A673 (cell line): ENCODE measurements at regions not wholly inside any gene's neighbourhood (a gene's known extent, or its start where the extent isn't known, plus 50 kb on each side); places are given as distances from the start of the nearest gene placed in this dataset.

Source experiments
- EZH2 ChIP-seq: fragments of 200-600 bp; sonication (generic); IDR thresholded peaks from 2 replicates; pipeline ENCODE4 v1.6.1; 2017; ENCODE audit warnings: borderline replicate concordance, low read depth, mild to moderate bottlenecking, mixed read lengths, antibody characterized with exemption, low read length; ENCODE audit not compliant: poor library complexity, severe bottlenecking
- TF ChIP-seq, protein P1 (sequence below): fragments of 300-800, 200-600 bp; sonication (generic); conservative IDR thresholded peaks from 2 replicates; pipeline ENCODE4 v1.5.1; 2017; ENCODE audit warnings: low read depth, mild to moderate bottlenecking, antibody characterized with exemption, low read length, moderate library complexity, mixed read lengths

DNA sequence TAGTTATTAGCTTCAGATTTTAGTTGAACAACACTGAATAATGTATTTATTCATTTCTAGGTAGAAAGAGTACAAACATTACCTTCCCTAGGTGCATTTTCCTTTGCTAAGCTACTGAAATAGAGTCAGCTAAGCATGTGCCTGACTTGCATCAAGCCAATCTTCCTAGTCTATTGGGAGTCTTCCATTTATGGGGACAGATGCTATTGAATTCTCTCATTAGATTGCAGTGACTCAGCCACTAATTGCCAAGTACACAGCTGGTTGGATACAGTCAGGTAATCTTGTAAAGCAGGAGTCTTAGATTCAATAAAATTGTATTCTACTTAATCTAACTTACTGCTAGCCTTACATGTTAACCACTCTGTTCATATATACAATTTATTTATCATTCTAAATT is 55.2 kb upstream of the RPS13 start:
- TF ChIP-seq, protein P1, sequence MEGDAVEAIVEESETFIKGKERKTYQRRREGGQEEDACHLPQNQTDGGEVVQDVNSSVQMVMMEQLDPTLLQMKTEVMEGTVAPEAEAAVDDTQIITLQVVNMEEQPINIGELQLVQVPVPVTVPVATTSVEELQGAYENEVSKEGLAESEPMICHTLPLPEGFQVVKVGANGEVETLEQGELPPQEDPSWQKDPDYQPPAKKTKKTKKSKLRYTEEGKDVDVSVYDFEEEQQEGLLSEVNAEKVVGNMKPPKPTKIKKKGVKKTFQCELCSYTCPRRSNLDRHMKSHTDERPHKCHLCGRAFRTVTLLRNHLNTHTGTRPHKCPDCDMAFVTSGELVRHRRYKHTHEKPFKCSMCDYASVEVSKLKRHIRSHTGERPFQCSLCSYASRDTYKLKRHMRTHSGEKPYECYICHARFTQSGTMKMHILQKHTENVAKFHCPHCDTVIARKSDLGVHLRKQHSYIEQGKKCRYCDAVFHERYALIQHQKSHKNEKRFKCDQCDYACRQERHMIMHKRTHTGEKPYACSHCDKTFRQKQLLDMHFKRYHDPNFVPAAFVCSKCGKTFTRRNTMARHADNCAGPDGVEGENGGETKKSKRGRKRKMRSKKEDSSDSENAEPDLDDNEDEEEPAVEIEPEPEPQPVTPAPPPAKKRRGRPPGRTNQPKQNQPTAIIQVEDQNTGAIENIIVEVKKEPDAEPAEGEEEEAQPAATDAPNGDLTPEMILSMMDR: no peak
- TF ChIP-seq EZH2: no peak
